HL-60 (cell line): ENCODE measurements at regions not wholly inside any gene's neighbourhood (a gene's known extent, or its start where the extent isn't known, plus 50 kb on each side); places are given as distances from the start of the nearest gene placed in this dataset.

Experiments
- TF ChIP-seq, protein P1 (sequence below): IDR thresholded peaks from one replicate; pipeline ENCODE4 v1.5.1; 2011; ENCODE audit warnings: low read length, control low read depth, inconsistent platforms; ENCODE audit not compliant: insufficient read depth
- TF ChIP-seq, protein P2 (sequence below): IDR thresholded peaks from 2 replicates; pipeline ENCODE4 v1.6.1; 2012; ENCODE audit warnings: low read depth; ENCODE audit not compliant: insufficient replicate concordance

DNA sequence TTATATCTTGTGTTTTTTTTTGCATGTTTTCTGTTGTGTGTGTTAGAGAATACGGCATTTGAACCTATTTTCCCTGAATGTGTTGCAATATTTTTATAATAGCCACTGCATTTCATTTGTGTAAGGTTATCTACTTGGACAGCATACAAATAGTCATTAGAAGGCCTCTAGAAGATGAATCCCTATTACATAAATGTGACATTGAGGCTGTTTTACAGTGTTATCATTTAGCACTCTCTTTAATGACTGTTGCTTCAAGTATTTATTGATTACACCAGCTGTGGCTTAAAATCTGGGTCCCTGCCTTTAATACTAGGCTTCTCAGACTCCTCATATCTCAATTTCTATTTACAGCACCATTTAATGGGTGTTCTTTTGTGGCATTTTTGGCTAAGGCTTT is 465.8 kb downstream of the FRK start:
- TF ChIP-seq, protein P1, sequence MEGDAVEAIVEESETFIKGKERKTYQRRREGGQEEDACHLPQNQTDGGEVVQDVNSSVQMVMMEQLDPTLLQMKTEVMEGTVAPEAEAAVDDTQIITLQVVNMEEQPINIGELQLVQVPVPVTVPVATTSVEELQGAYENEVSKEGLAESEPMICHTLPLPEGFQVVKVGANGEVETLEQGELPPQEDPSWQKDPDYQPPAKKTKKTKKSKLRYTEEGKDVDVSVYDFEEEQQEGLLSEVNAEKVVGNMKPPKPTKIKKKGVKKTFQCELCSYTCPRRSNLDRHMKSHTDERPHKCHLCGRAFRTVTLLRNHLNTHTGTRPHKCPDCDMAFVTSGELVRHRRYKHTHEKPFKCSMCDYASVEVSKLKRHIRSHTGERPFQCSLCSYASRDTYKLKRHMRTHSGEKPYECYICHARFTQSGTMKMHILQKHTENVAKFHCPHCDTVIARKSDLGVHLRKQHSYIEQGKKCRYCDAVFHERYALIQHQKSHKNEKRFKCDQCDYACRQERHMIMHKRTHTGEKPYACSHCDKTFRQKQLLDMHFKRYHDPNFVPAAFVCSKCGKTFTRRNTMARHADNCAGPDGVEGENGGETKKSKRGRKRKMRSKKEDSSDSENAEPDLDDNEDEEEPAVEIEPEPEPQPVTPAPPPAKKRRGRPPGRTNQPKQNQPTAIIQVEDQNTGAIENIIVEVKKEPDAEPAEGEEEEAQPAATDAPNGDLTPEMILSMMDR, result no peak
- TF ChIP-seq, protein P2, sequence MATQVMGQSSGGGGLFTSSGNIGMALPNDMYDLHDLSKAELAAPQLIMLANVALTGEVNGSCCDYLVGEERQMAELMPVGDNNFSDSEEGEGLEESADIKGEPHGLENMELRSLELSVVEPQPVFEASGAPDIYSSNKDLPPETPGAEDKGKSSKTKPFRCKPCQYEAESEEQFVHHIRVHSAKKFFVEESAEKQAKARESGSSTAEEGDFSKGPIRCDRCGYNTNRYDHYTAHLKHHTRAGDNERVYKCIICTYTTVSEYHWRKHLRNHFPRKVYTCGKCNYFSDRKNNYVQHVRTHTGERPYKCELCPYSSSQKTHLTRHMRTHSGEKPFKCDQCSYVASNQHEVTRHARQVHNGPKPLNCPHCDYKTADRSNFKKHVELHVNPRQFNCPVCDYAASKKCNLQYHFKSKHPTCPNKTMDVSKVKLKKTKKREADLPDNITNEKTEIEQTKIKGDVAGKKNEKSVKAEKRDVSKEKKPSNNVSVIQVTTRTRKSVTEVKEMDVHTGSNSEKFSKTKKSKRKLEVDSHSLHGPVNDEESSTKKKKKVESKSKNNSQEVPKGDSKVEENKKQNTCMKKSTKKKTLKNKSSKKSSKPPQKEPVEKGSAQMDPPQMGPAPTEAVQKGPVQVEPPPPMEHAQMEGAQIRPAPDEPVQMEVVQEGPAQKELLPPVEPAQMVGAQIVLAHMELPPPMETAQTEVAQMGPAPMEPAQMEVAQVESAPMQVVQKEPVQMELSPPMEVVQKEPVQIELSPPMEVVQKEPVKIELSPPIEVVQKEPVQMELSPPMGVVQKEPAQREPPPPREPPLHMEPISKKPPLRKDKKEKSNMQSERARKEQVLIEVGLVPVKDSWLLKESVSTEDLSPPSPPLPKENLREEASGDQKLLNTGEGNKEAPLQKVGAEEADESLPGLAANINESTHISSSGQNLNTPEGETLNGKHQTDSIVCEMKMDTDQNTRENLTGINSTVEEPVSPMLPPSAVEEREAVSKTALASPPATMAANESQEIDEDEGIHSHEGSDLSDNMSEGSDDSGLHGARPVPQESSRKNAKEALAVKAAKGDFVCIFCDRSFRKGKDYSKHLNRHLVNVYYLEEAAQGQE, result no peak
